ENCODE measurements at regions not wholly inside any gene's neighbourhood (a gene's known extent, or its start where the extent isn't known, plus 50 kb on each side); places are given as distances from the start of the nearest gene placed in this dataset.

- TF ChIP-seq CTCF (IDR thresholded peaks at IDR 0.05) = no peak
- no peak for TF ChIP-seq EZH2 (IDR thresholded peaks at IDR 0.05)
- TF ChIP-seq EZH2phosphoT487 (IDR thresholded peaks at IDR 0.05) = no peak
These were observed 74.7 kb upstream of the ZBTB40 start for GRCh38 chr1:22376976-22377375.

Data from neural progenitor cell (in vitro differentiated cells).